ENCODE measurements at regions not wholly inside any gene's neighbourhood (a gene's known extent, or its start where the extent isn't known, plus 50 kb on each side); places are given as distances from the start of the nearest gene placed in this dataset.
"Not testable (repeated sequence)": the region's sequence is repeated elsewhere in the genome, so short reads cannot be mapped to it uniquely, and the experiment has no call there.

GRCh38 chr16:27646806-27647205 is 96.9 kb downstream of the KATNIP start:
- Histone ChIP-seq H3K4me3 (ENCODE audit: low read length in 3 of 3) (no peak overlapping the region), H3K4me1 (ENCODE audit: control insufficient read depth in 3 of 3, insufficient read depth in 3 of 3, low read length in 3 of 3) (peaks cover 0 to 13% (median 6%) of the 10 kb centered on the region in 3 donors), H3K9me3 (ENCODE audit: control insufficient read depth in 3 of 3, low read length in 3 of 3) (no peaks in the 10 kb centered on the region), H3K27me3 (ENCODE audit: control insufficient read depth in 3 of 3, insufficient read depth in 3 of 3, low read length in 3 of 3) (no peaks in the 10 kb centered on the region), H3K36me3 (ENCODE audit: control insufficient read depth in 3 of 3, insufficient read depth in 3 of 3, low read length in 3 of 3) (peaks cover 0 to 4% (median 0%) of the 10 kb centered on the region in 3 donors), H3K27ac (ENCODE audit: low read depth, low read length) (no peak overlapping the region), H3K9ac (ENCODE audit: low read depth in 1 of 3, low read length in 3 of 3) (no peak overlapping the region)

DNA sequence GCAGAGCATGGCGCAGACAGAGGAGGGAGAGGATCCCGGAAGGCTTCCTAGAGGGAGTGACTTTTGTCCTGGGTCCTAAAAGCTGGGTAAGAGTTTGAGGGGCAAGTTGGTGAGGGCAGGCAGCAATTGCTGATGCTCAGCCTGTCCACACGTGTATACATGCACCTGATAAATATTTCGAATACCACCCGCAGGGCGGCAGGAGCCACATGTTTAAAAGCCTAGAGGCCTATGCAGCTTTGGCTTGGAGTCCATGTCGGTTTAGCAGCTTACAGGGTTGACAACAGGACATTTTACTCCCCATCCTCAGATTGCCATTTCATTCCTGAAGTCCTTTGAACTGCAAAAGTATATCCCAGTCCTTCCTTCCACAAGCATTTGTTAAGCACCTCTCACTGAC is 99.1 kb downstream of the KATNIP start:
- Histone ChIP-seq H3K9ac (ENCODE audit: low read depth in 1 of 3, low read length in 3 of 3) (no peak overlapping the region), H3K9me3 (ENCODE audit: control insufficient read depth in 3 of 3, low read length in 3 of 3) (no peaks in the 10 kb centered on the region), H3K4me3 (ENCODE audit: low read length in 3 of 3) (no peak overlapping the region), H3K36me3 (ENCODE audit: control insufficient read depth in 3 of 3, insufficient read depth in 3 of 3, low read length in 3 of 3) (peaks cover 0 to 4% (median 0%) of the 10 kb centered on the region in 3 donors), H3K4me1 (ENCODE audit: control insufficient read depth in 3 of 3, insufficient read depth in 3 of 3, low read length in 3 of 3) (peaks cover 0 to 13% (median 6%) of the 10 kb centered on the region in 3 donors), H3K27me3 (ENCODE audit: control insufficient read depth in 3 of 3, insufficient read depth in 3 of 3, low read length in 3 of 3) (no peaks in the 10 kb centered on the region), H3K27ac (ENCODE audit: low read depth, low read length) (no peak overlapping the region)

GRCh38 chr16:27650073-27650701 is 100.2 kb downstream of the KATNIP start:
- Histone ChIP-seq H3K4me3 (ENCODE audit: low read length in 3 of 3) (no peak overlapping the region), H3K9ac (ENCODE audit: low read depth in 1 of 3, low read length in 3 of 3) (no peak overlapping the region), H3K9me3 (ENCODE audit: control insufficient read depth in 3 of 3, low read length in 3 of 3) (no peaks in the 10 kb centered on the region), H3K27me3 (ENCODE audit: control insufficient read depth in 3 of 3, insufficient read depth in 3 of 3, low read length in 3 of 3) (no peaks in the 10 kb centered on the region), H3K4me1 (ENCODE audit: control insufficient read depth in 3 of 3, insufficient read depth in 3 of 3, low read length in 3 of 3) (peaks cover 0 to 13% (median 6%) of the 10 kb centered on the region in 3 donors), H3K36me3 (ENCODE audit: control insufficient read depth in 3 of 3, insufficient read depth in 3 of 3, low read length in 3 of 3) (peaks cover 0 to 4% (median 0%) of the 10 kb centered on the region in 3 donors), H3K27ac (ENCODE audit: low read depth, low read length) (no peak overlapping the region)

GRCh38 chr16:27651301-27651700 is 101.4 kb downstream of the KATNIP start:
- Histone ChIP-seq H3K9ac (ENCODE audit: low read depth in 1 of 3, low read length in 3 of 3) (no peak overlapping the region), H3K4me3 (ENCODE audit: low read length in 3 of 3) (no peak overlapping the region), H3K27me3 (ENCODE audit: control insufficient read depth in 3 of 3, insufficient read depth in 3 of 3, low read length in 3 of 3) (no peaks in the 10 kb centered on the region), H3K4me1 (ENCODE audit: control insufficient read depth in 3 of 3, insufficient read depth in 3 of 3, low read length in 3 of 3) (peaks cover 0 to 13% (median 6%) of the 10 kb centered on the region in 3 donors), H3K27ac (ENCODE audit: low read depth, low read length) (no peak overlapping the region), H3K36me3 (ENCODE audit: control insufficient read depth in 3 of 3, insufficient read depth in 3 of 3, low read length in 3 of 3) (peaks cover 0 to 4% (median 3%) of the 10 kb centered on the region in 3 donors), H3K9me3 (ENCODE audit: control insufficient read depth in 3 of 3, low read length in 3 of 3) (no peaks in the 10 kb centered on the region)

GRCh38 chr16:27657811-27658210 is 107.9 kb downstream of the KATNIP start:
- no peak overlapping the region for H3K4me3 ChIP-seq (ENCODE audit: low read length in 3 of 3)
- H3K4me1 ChIP-seq (ENCODE audit: control insufficient read depth in 3 of 3, insufficient read depth in 3 of 3, low read length in 3 of 3) = no peaks in the 10 kb centered on the region
- H3K9me3 ChIP-seq (ENCODE audit: control insufficient read depth in 3 of 3, low read length in 3 of 3) = no peaks in the 10 kb centered on the region
- H3K9ac ChIP-seq (ENCODE audit: low read depth in 1 of 3, low read length in 3 of 3) = no peak overlapping the region
- no peaks in the 10 kb centered on the region for H3K27me3 ChIP-seq (ENCODE audit: control insufficient read depth in 3 of 3, insufficient read depth in 3 of 3, low read length in 3 of 3)
- no peak overlapping the region for H3K27ac ChIP-seq (ENCODE audit: low read depth, low read length)
- H3K36me3 ChIP-seq (ENCODE audit: control insufficient read depth in 3 of 3, insufficient read depth in 3 of 3, low read length in 3 of 3) = peaks cover 0 to 3% (median 0%) of the 10 kb centered on the region in 3 donors

DNA sequence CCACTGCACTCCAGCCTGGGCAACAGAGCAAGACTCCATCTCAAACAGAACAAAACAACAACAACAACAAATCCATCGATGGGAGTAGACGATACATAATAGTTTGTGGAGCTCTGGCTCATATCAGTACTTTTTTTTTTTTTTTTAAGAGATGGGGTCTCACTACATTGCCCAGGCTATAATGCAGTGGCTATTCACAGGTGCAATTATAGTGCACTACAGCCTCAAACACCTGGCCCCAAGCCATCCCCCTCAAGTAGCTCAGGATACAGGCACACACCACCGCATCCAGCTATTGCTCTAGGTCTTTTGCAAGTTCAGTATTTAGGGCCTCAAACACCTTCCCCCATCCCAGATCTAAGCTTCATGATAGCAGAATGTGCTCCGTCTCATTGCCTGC is 110.6 kb downstream of the KATNIP start:
- no peaks in the 10 kb centered on the region for H3K27me3 ChIP-seq (ENCODE audit: control insufficient read depth in 3 of 3, insufficient read depth in 3 of 3, low read length in 3 of 3)
- no peaks in the 10 kb centered on the region for H3K9me3 ChIP-seq (ENCODE audit: control insufficient read depth in 3 of 3, low read length in 3 of 3)
- no peak overlapping the region for H3K4me3 ChIP-seq (ENCODE audit: low read length in 3 of 3)
- H3K4me1 ChIP-seq (ENCODE audit: control insufficient read depth in 3 of 3, insufficient read depth in 3 of 3, low read length in 3 of 3) = no peaks in the 10 kb centered on the region
- H3K9ac ChIP-seq (ENCODE audit: low read depth in 1 of 3, low read length in 3 of 3) = no peak overlapping the region
- H3K27ac ChIP-seq (ENCODE audit: low read depth, low read length) = no peak overlapping the region
- H3K36me3 ChIP-seq (ENCODE audit: control insufficient read depth in 3 of 3, insufficient read depth in 3 of 3, low read length in 3 of 3) = peaks cover 0 to 3% (median 0%) of the 10 kb centered on the region in 3 donors

DNA sequence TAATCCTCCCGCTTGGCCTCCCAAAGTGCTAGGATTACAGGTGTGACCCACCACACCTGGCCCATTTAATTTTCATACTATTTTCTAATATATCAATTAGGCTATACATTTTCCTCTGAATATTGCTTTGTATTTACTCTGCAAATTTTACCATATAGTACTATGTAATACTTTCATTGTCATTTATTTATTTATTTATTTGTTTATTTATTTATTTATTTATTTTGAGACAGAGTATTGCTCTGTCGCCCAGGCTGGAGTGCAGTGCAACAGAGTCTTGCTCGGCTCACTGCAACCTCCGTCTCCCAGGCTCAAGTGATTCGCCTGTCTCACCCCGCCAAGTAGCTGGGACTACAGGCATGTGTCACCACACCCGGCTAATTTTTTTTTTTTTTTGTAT is 113.3 kb downstream of the KATNIP start:
- H3K27ac ChIP-seq (ENCODE audit: low read depth, low read length); H3K4me1 ChIP-seq (ENCODE audit: control insufficient read depth in 3 of 3, insufficient read depth in 3 of 3, low read length in 3 of 3); H3K9me3 ChIP-seq (ENCODE audit: control insufficient read depth in 3 of 3, low read length in 3 of 3): not testable (repeated sequence)

DNA sequence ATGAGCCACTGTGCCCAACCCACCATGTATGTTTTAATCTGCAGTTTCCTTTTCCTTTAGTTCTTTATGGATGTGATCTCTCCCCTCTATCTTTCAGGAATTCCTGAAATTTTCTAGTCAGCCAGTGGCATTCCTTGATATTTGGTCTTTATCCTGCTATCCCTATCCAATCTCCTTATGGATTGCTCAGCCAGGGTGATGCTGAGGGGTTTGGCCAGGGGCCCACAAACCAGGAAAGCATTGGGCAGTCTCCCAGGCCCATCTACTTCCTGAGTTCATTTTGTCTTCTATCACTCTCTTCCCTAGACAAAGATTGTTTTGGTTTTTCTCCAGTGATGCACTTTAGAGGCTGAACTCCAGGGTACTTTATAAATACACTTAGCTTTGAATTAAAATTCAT is 115.9 kb downstream of the KATNIP start:
- H3K36me3 ChIP-seq (ENCODE audit: control insufficient read depth in 3 of 3, insufficient read depth in 3 of 3, low read length in 3 of 3) = peaks cover 0 to 2% (median 0%) of the 10 kb centered on the region in 3 donors
- no peaks in the 10 kb centered on the region for H3K27me3 ChIP-seq (ENCODE audit: control insufficient read depth in 3 of 3, insufficient read depth in 3 of 3, low read length in 3 of 3)
- no peak overlapping the region for H3K4me3 ChIP-seq (ENCODE audit: low read length in 3 of 3)
- H3K9ac ChIP-seq (ENCODE audit: low read depth in 1 of 3, low read length in 3 of 3) = no peak overlapping the region
- no peaks in the 10 kb centered on the region for H3K4me1 ChIP-seq (ENCODE audit: control insufficient read depth in 3 of 3, insufficient read depth in 3 of 3, low read length in 3 of 3)
- no peak overlapping the region for H3K27ac ChIP-seq (ENCODE audit: low read depth, low read length)
- H3K9me3 ChIP-seq (ENCODE audit: control insufficient read depth in 3 of 3, low read length in 3 of 3) = no peaks in the 10 kb centered on the region

More for the DNA sequence above, 113.3 kb downstream of the KATNIP start:
- not testable (repeated sequence) for H3K36me3 ChIP-seq (ENCODE audit: control insufficient read depth in 3 of 3, insufficient read depth in 3 of 3, low read length in 3 of 3); H3K9ac ChIP-seq (ENCODE audit: low read depth in 1 of 3, low read length in 3 of 3); H3K4me3 ChIP-seq (ENCODE audit: low read length in 3 of 3); H3K27me3 ChIP-seq (ENCODE audit: control insufficient read depth in 3 of 3, insufficient read depth in 3 of 3, low read length in 3 of 3)

GRCh38 chr16:27670071-27670810 is 120.3 kb downstream of the KATNIP start:
- Histone ChIP-seq H3K27me3 (ENCODE audit: control insufficient read depth in 3 of 3, insufficient read depth in 3 of 3, low read length in 3 of 3) (no peaks in the 10 kb centered on the region), H3K9ac (ENCODE audit: low read depth in 1 of 3, low read length in 3 of 3) (no peak overlapping the region), H3K9me3 (ENCODE audit: control insufficient read depth in 3 of 3, low read length in 3 of 3) (no peaks in the 10 kb centered on the region), H3K4me3 (ENCODE audit: low read length in 3 of 3) (no peak overlapping the region), H3K27ac (ENCODE audit: low read depth, low read length) (no peak overlapping the region), H3K4me1 (ENCODE audit: control insufficient read depth in 3 of 3, insufficient read depth in 3 of 3, low read length in 3 of 3) (no peaks in the 10 kb centered on the region), H3K36me3 (ENCODE audit: control insufficient read depth in 3 of 3, insufficient read depth in 3 of 3, low read length in 3 of 3) (peaks cover 0 to 2% (median 0%) of the 10 kb centered on the region in 3 donors)

GRCh38 chr16:27671410-27671809 is 121.5 kb downstream of the KATNIP start:
- no peaks in the 10 kb centered on the region for H3K4me1 ChIP-seq (ENCODE audit: control insufficient read depth in 3 of 3, insufficient read depth in 3 of 3, low read length in 3 of 3)
- peaks cover 0 to under 1% (median 0%) of the 10 kb centered on the region in 3 donors for H3K36me3 ChIP-seq (ENCODE audit: control insufficient read depth in 3 of 3, insufficient read depth in 3 of 3, low read length in 3 of 3)
- no peaks in the 10 kb centered on the region for H3K27me3 ChIP-seq (ENCODE audit: control insufficient read depth in 3 of 3, insufficient read depth in 3 of 3, low read length in 3 of 3)
- H3K9ac ChIP-seq (ENCODE audit: low read depth in 1 of 3, low read length in 3 of 3) = no peak overlapping the region
- H3K9me3 ChIP-seq (ENCODE audit: control insufficient read depth in 3 of 3, low read length in 3 of 3) = no peaks in the 10 kb centered on the region
- no peak overlapping the region for H3K4me3 ChIP-seq (ENCODE audit: low read length in 3 of 3)
- H3K27ac ChIP-seq (ENCODE audit: low read depth, low read length) = no peak overlapping the region

Measured in skeletal muscle tissue (tissue), 3 donors.